B cell (primary cell): ENCODE measurements at regions not wholly inside any gene's neighbourhood (a gene's known extent, or its start where the extent isn't known, plus 50 kb on each side); places are given as distances from the start of the nearest gene placed in this dataset.

Experiments
- ATAC-seq: fragments of 200-7000 bp; cut with Tn5 transposase; one replicate; pipeline ENCODE4 v1.10.0; 2021; ENCODE audit warnings: low read depth, mild to moderate bottlenecking, moderate number of reproducible peaks, moderate library complexity
- CTCF ChIA-PET: fragments of 350-600 bp; sonication (Branson Sonifier 250); formaldehyde crosslinking; loops from one replicate; lab custom pipeline; 2021; ENCODE audit warnings: antibody characterized with exemption, inconsistent platforms; lab: Charles Lee
- POLR2A ChIA-PET: fragments of 350-600 bp; sonication (Branson Sonifier 250); formaldehyde crosslinking; loops from one replicate; lab custom pipeline; 2021; ENCODE audit warnings: antibody characterized with exemption; lab: Charles Lee
- DNase-seq: peaks from one replicate; pipeline ENCODE4 v3.0.0; 2013
- H2AFZ ChIP-seq: 2 replicates; pipeline ENCODE4 v1.6.1; 2012; ENCODE audit warnings: mild to moderate bottlenecking, low read depth, low read length; ENCODE audit not compliant: insufficient read depth, poor library complexity, severe bottlenecking
- H3K27ac ChIP-seq, 2 donors: 1 replicate in 1 of 2; 2 replicates in 1 of 2; pipeline ENCODE4 v1.5.1; 2012 to 2013; ENCODE audit warnings: low read length in 2 of 2, mild to moderate bottlenecking in 2 of 2, moderate library complexity in 1 of 2
- H3K27me3 ChIP-seq, 4 experiments: fragments of 200-600 bp in 1 of 4; sonication (generic) in 1 of 4; replicated peaks in 1 of 4; 1 replicate in 2 of 4; 2 replicates in 2 of 4; pipeline versions ENCODE4 v1.6.1 to v1.7.0; 2013 to 2016; ENCODE audit warnings: low read length in 3 of 4, mild to moderate bottlenecking in 2 of 4, mixed read lengths in 1 of 4, moderate library complexity in 1 of 4; ENCODE audit not compliant: insufficient read depth in 4 of 4, control insufficient read depth in 3 of 4; ENCODE audit errors: control extremely low read depth in 1 of 4
- H3K36me3 ChIP-seq, 2 experiments: replicated peaks in 1 of 2; 1 replicate in 1 of 2; 2 replicates in 1 of 2; pipeline versions ENCODE4 v1.6.1 to v1.7.1; 2013; ENCODE audit warnings: low read length in 1 of 2; ENCODE audit not compliant: insufficient read depth in 2 of 2, control insufficient read depth in 1 of 2; ENCODE audit errors: control extremely low read depth in 1 of 2, extremely low read depth in 1 of 2
- H3K4me1 ChIP-seq, 2 donors: fragments of 200-600 bp in 1 of 2; sonication (generic) in 1 of 2; 1 replicate in 1 of 2; 2 replicates in 1 of 2; pipeline versions ENCODE4 v1.5.1 to v1.6.1; 2013 to 2017; ENCODE audit warnings: low read length in 2 of 2; ENCODE audit not compliant: control insufficient read depth in 2 of 2, insufficient read depth in 2 of 2
- H3K4me2 ChIP-seq: replicated peaks from 2 replicates; pipeline ENCODE3; 2012; ENCODE audit warnings: mild to moderate bottlenecking, low read depth, low read length; ENCODE audit not compliant: poor library complexity, severe bottlenecking
- H3K4me3 ChIP-seq, 5 experiments: fragments of 200-600 bp in 1 of 5; sonication (generic) in 1 of 5; 1 replicate in 3 of 5; 2 replicates in 2 of 5; pipeline versions ENCODE4 v1.5.1 to v1.7.0; 2011 to 2016; ENCODE audit warnings: low read length in 4 of 5, mild to moderate bottlenecking in 4 of 5, low read depth in 2 of 5, control low read depth in 1 of 5, moderate library complexity in 1 of 5; ENCODE audit not compliant: insufficient read depth in 1 of 5; ENCODE audit errors: control extremely low read depth in 1 of 5, extremely low read depth in 1 of 5
- H3K79me2 ChIP-seq: fragments of 200-600 bp; sonication (generic); one replicate; pipeline ENCODE4 v1.6.0; 2016; ENCODE audit warnings: low read length; ENCODE audit not compliant: control insufficient read depth, insufficient read depth
- H3K9ac ChIP-seq: fragments of 200-600 bp; sonication (generic); 2 replicates; pipeline ENCODE4 v1.6.1; 2017; ENCODE audit warnings: mild to moderate bottlenecking, low read length, moderate library complexity
- H3K9me3 ChIP-seq, 3 donors: one replicate each; pipeline versions ENCODE4 v1.6.1 to v1.7.1; 2013; ENCODE audit warnings: low read length in 2 of 3; ENCODE audit not compliant: control insufficient read depth in 2 of 3, insufficient read depth in 1 of 3; ENCODE audit errors: control extremely low read depth in 1 of 3
- H4K20me1 ChIP-seq: 2 replicates; pipeline ENCODE4 v1.6.0; 2012; ENCODE audit warnings: mild to moderate bottlenecking, low read length; ENCODE audit not compliant: insufficient read depth, control insufficient read depth, poor library complexity, severe bottlenecking
- H3K27ac Mint-ChIP-seq: one replicate; pipeline ENCODE4 v1.8.0; 2021; ENCODE audit warnings: mixed read lengths
- H3K27me3 Mint-ChIP-seq: one replicate; pipeline ENCODE4 v1.8.0; 2021; ENCODE audit warnings: mixed read lengths
- H3K4me1 Mint-ChIP-seq: one replicate; pipeline ENCODE4 v1.8.0; 2021; ENCODE audit warnings: mixed read lengths
- H3K4me3 Mint-ChIP-seq: one replicate; pipeline ENCODE4 v1.8.0; 2021; ENCODE audit warnings: mixed read lengths
- H3K9me3 Mint-ChIP-seq: one replicate; pipeline ENCODE4 v1.8.0; 2022; ENCODE audit warnings: mixed read lengths; ENCODE audit not compliant: insufficient read depth
- EZH2 ChIP-seq: IDR thresholded peaks from 2 replicates; pipeline ENCODE4 v1.6.1; 2012; ENCODE audit warnings: borderline replicate concordance, low read depth, mild to moderate bottlenecking, moderate library complexity, low read length; ENCODE audit not compliant: insufficient read depth, poor library complexity, severe bottlenecking
- WGBS: methylation state at CpG from one replicate; pipeline ENCODE4 v1.1.5; 2013; ENCODE audit warnings: missing lambda C conversion rate; ENCODE audit not compliant: insufficient coverage; 5-methylcytosine and 5-hydroxymethylcytosine counted together
- intact Hi-C: fragments of 100-400 bp; cut with micrococcal nuclease; formaldehyde crosslinking; loops from one replicate; pipeline ENCODE4 v1.10.0; 2022
- TF ChIP-seq, protein P1 (sequence below): fragments of 200-600 bp; IDR thresholded peaks from one replicate; pipeline ENCODE4 v1.8.0; 2022; ENCODE audit warnings: antibody characterized with exemption, mild to moderate bottlenecking

DNA sequence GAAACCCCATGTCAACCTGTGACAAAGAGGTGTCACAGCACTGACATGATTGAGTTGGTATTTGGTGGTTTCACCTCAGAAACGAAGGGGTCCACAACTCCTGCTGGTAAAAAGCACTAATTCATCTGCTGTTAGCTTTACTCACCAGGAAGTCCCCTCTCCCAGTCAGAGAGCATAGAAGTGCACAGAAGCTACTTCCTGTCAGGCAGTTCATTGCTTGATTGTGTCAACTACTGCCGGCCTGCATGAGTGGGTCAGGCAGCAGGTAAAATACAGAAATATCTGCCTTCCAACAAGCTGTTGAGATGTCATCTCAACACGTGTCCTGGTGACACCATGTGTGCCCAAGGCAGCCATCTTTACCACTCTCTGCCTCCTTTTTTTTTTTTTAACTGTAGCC, 596.6 kb upstream of the NR2F2 start:
- H3K4me3 Mint-ChIP-seq: no peak overlapping the region
- Histone ChIP-seq H3K27me3 (no peaks in the 10 kb centered on the region), H3K9me3 (peaks cover 0 to 3% (median 2%) of the 10 kb centered on the region in 3 donors), H3K9ac (no peak overlapping the region), H4K20me1 (no peaks in the 10 kb centered on the region), H3K79me2 (no peaks in the 10 kb centered on the region), H3K4me3 (no peak overlapping the region), H3K4me1 (peaks cover 8 to 19% of the 10 kb centered on the region in 2 donors), H3K4me2 (peak overlapping the region; percentile 30), H3K27ac (no peak overlapping the region), H2AFZ (peak overlapping the region; percentile 46), H3K36me3 (no peaks in the 10 kb centered on the region)
- peaks cover 7% of the 10 kb centered on the region for H3K9me3 Mint-ChIP-seq
- ChIA-PET CTCF (no interaction called here), POLR2A (no interaction called here)
- H3K4me1 Mint-ChIP-seq: peaks cover 17% of the 10 kb centered on the region
- intact Hi-C loops: no loop called here
- ATAC-seq (no peak), DNase-seq (no peak)
- H3K27me3 Mint-ChIP-seq: no peaks in the 10 kb centered on the region
- H3K27ac Mint-ChIP-seq: no peak overlapping the region
- WGBS: 0% methylated on average over 2 of the region's 3 CpGs
- no peak for TF ChIP-seq EZH2
- TF ChIP-seq, protein P1, sequence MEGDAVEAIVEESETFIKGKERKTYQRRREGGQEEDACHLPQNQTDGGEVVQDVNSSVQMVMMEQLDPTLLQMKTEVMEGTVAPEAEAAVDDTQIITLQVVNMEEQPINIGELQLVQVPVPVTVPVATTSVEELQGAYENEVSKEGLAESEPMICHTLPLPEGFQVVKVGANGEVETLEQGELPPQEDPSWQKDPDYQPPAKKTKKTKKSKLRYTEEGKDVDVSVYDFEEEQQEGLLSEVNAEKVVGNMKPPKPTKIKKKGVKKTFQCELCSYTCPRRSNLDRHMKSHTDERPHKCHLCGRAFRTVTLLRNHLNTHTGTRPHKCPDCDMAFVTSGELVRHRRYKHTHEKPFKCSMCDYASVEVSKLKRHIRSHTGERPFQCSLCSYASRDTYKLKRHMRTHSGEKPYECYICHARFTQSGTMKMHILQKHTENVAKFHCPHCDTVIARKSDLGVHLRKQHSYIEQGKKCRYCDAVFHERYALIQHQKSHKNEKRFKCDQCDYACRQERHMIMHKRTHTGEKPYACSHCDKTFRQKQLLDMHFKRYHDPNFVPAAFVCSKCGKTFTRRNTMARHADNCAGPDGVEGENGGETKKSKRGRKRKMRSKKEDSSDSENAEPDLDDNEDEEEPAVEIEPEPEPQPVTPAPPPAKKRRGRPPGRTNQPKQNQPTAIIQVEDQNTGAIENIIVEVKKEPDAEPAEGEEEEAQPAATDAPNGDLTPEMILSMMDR: no peak

DNA sequence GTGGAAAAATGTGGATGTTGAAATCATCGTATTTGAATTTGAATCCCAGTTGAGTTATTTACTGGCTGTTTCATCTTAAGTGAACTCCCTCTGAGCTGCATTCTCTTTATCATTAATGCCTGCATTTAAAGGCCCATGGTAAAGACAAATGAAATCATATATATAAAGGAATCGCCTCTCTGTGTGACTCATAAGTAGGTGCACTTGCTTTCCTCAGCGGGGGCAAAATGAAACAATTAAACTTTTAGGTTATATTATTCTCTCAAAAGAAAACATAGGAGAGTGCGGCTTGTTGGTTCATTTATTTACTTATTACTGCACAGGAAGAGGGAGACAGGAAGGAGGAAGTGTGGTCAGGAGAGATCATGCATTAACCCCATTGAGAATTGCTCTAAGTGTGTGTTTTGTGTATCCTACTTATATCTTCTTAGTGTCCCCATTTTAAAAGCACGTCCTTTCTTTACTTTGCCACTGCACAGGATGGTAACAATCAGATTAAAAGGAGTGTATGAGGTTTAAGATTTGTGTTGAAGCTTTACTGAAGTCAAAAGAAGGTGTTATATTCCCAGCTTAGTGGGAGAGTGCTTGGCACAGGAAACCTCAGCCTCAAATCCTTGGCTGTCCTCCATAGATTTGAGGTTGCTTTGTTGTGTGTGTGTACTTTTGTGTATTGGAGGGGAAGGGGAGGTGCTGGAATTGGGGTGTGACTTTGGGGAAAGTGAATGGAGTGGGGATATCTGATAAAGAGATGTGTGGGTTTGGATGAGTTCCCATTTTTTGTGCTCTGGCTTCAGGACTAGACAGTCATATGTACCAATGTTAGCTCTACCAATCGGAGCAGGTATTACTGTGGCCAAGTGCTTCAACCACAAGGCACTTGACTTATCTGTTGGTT, 595.8 kb upstream of the NR2F2 start:
- peaks cover 17% of the 10 kb centered on the region for H3K4me1 Mint-ChIP-seq
- no peaks in the 10 kb centered on the region for H3K27me3 Mint-ChIP-seq
- intact Hi-C loops: no loop called here
- H3K27ac Mint-ChIP-seq: no peak overlapping the region
- Histone ChIP-seq H3K27ac (no peak overlapping the region), H3K9ac (no peak overlapping the region), H3K79me2 (no peaks in the 10 kb centered on the region), H3K4me2 (peak overlapping the region; percentile 30), H3K36me3 (no peaks in the 10 kb centered on the region), H3K9me3 (peaks cover 0 to 3% (median 2%) of the 10 kb centered on the region in 3 donors), H3K4me1 (peaks cover 8 to 19% of the 10 kb centered on the region in 2 donors), H3K27me3 (no peaks in the 10 kb centered on the region), H4K20me1 (no peaks in the 10 kb centered on the region), H3K4me3 (peak overlapping the region in 1 of 5 experiments; percentile 12), H2AFZ (peak overlapping the region; percentile 46)
- ChIA-PET CTCF (no interaction called here), POLR2A (no interaction called here)
- H3K9me3 Mint-ChIP-seq: peaks cover 7% of the 10 kb centered on the region
- no peak for ATAC-seq
- WGBS: no CpG with 5 or more reads among the region's 6 CpGs
- DNase-seq: no peak
- TF ChIP-seq EZH2: no peak
- TF ChIP-seq, protein P1: no peak
- H3K4me3 Mint-ChIP-seq: peak overlapping the region; percentile 53
